Loucy (cell line): ENCODE measurements at regions not wholly inside any gene's neighbourhood (a gene's known extent, or its start where the extent isn't known, plus 50 kb on each side); places are given as distances from the start of the nearest gene placed in this dataset.

ENCODE experiments used
- EZH2phosphoT487 ChIP-seq: fragments of 200-600 bp; IDR thresholded peaks from 2 replicates; pipeline ENCODE4 v1.6.1; 2018; ENCODE audit warnings: antibody characterized with exemption, mild to moderate bottlenecking, moderate library complexity, borderline replicate concordance
- TF ChIP-seq, protein P1 (sequence below): fragments of 200-600 bp; sonication (generic); conservative IDR thresholded peaks from 2 replicates; pipeline ENCODE4 v1.5.1; 2014; ENCODE audit warnings: mild to moderate bottlenecking, antibody characterized with exemption, low read length

DNA sequence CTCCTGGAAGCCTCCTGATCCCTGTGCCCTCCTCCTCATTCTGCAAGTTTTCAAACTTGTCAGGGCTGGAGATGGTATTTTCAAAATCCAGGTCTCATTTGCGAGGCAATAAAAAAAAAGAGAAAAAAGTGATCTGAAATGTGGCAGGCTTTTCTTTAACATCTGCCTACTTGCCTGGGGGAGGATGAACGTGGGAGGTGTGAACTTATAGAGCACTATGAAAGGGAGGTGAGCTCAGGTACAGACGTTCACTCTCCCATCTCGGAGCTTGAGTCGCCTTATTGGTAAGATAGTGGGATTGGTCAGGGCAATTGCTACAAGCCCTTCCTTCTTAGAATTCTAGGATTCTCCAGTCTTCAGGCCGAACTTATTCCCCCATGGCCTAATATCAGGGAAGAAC lies 104.8 kb upstream of the CADM1 start:
- TF ChIP-seq, protein P1, sequence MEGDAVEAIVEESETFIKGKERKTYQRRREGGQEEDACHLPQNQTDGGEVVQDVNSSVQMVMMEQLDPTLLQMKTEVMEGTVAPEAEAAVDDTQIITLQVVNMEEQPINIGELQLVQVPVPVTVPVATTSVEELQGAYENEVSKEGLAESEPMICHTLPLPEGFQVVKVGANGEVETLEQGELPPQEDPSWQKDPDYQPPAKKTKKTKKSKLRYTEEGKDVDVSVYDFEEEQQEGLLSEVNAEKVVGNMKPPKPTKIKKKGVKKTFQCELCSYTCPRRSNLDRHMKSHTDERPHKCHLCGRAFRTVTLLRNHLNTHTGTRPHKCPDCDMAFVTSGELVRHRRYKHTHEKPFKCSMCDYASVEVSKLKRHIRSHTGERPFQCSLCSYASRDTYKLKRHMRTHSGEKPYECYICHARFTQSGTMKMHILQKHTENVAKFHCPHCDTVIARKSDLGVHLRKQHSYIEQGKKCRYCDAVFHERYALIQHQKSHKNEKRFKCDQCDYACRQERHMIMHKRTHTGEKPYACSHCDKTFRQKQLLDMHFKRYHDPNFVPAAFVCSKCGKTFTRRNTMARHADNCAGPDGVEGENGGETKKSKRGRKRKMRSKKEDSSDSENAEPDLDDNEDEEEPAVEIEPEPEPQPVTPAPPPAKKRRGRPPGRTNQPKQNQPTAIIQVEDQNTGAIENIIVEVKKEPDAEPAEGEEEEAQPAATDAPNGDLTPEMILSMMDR = no peak
- no peak for TF ChIP-seq EZH2phosphoT487
